H1 (cell line): ENCODE measurements at regions not wholly inside any gene's neighbourhood (a gene's known extent, or its start where the extent isn't known, plus 50 kb on each side); places are given as distances from the start of the nearest gene placed in this dataset.

Experiments
- CTCF ChIA-PET: fragments of 300-600 bp; sonication (Branson Sonifier 250); formaldehyde crosslinking; loops from one replicate; lab custom pipeline; 2021; ENCODE audit not compliant: partially characterized antibody; lab: Charles Lee
- POLR2A ChIA-PET: fragments of 300-600 bp; sonication (Branson Sonifier 250); formaldehyde crosslinking; loops from one replicate; lab custom pipeline; 2021; ENCODE audit warnings: inconsistent platforms; ENCODE audit not compliant: partially characterized antibody; lab: Charles Lee
- DNase-seq, 2 experiments: peaks; one replicate each; pipeline versions ENCODE4 v3.0.0 to v3.0.0-alpha.2; 2010 to 2022; ENCODE audit warnings: low spot score in 2 of 2, low read depth in 1 of 2, mixed read lengths in 1 of 2
- FAIRE-seq: peaks from 2 replicates; lab custom pipeline; 2011; peaks lifted over from hg19 to GRCh38; lab: Jason Lieb, UNC
- H2AFZ ChIP-seq: 2 replicates; pipeline ENCODE4 v1.8.1; 2012; ENCODE audit warnings: low read length, inconsistent platforms
- H2AK5ac ChIP-seq: 2 replicates; pipeline ENCODE4 v1.6.1; 2013; ENCODE audit warnings: low read depth, low read length
- H2BK120ac ChIP-seq: replicated peaks from 2 replicates; pipeline ENCODE3; 2013; ENCODE audit warnings: low read depth, low read length, inconsistent platforms
- H2BK12ac ChIP-seq: 2 replicates; pipeline ENCODE4 v1.6.1; 2013; ENCODE audit warnings: low read depth, low read length
- H2BK15ac ChIP-seq: 2 replicates; pipeline ENCODE4 v1.6.1; 2013; ENCODE audit warnings: low read length
- H2BK20ac ChIP-seq: 2 replicates; pipeline ENCODE4 v1.6.1; 2013; ENCODE audit warnings: low read length
- H2BK5ac ChIP-seq: 2 replicates; pipeline ENCODE4 v1.6.1; 2013; ENCODE audit warnings: low read depth, low read length
- H3K14ac ChIP-seq: 2 replicates; pipeline ENCODE4 v1.6.1; 2013; ENCODE audit warnings: inconsistent platforms; ENCODE audit not compliant: insufficient read length
- H3K18ac ChIP-seq: 2 replicates; pipeline ENCODE4 v1.6.1; 2013; ENCODE audit warnings: low read length; ENCODE audit errors: extremely low read depth
- H3K23ac ChIP-seq: 2 replicates; pipeline ENCODE4 v1.6.1; 2013; ENCODE audit warnings: inconsistent platforms; ENCODE audit not compliant: insufficient read length
- H3K23me2 ChIP-seq: 2 replicates; pipeline ENCODE4 v1.6.1; 2013; ENCODE audit warnings: low read depth, low read length
- H3K27ac ChIP-seq: 2 replicates; pipeline ENCODE4 v1.6.1; 2011; ENCODE audit warnings: low read depth, low read length, inconsistent platforms
- H3K27me3 ChIP-seq, 4 experiments: replicated peaks in 1 of 4; 1 replicate in 1 of 4; 2 replicates in 3 of 4; pipeline versions ENCODE4 v1.6.1 to v1.8.1; 2011 to 2013; ENCODE audit warnings: low read length in 3 of 4, mild to moderate bottlenecking in 3 of 4, inconsistent platforms in 2 of 4, mixed read lengths in 2 of 4, moderate library complexity in 1 of 4; ENCODE audit not compliant: control insufficient read depth in 3 of 4, insufficient read depth in 3 of 4; ENCODE audit errors: extremely low read depth in 1 of 4
- H3K36me3 ChIP-seq, 4 experiments: 2 replicates each; pipeline versions ENCODE4 v1.6.1 to v1.8.1; 2011 to 2013; ENCODE audit warnings: mild to moderate bottlenecking in 4 of 4, low read length in 3 of 4, moderate library complexity in 2 of 4, control low read depth in 1 of 4, inconsistent platforms in 1 of 4; ENCODE audit not compliant: insufficient read depth in 4 of 4, control insufficient read depth in 2 of 4
- H3K4ac ChIP-seq: replicated peaks from 2 replicates; pipeline ENCODE3; 2013; ENCODE audit warnings: low read length, low read depth, mixed read lengths, inconsistent platforms; ENCODE audit not compliant: insufficient read length
- H3K4me1 ChIP-seq, 4 experiments: replicated peaks in 1 of 4; 1 replicate in 1 of 4; 2 replicates in 3 of 4; pipeline versions ENCODE4 v1.6.1 to v1.8.1; 2011 to 2013; ENCODE audit warnings: low read length in 3 of 4, inconsistent platforms in 2 of 4, mixed read lengths in 1 of 4; ENCODE audit not compliant: insufficient read depth in 4 of 4, control insufficient read depth in 3 of 4
- H3K4me2 ChIP-seq, 2 experiments: 2 replicates each; pipeline versions ENCODE4 v1.6.1 to v1.8.1; 2011 to 2013; ENCODE audit warnings: low read depth in 2 of 2, low read length in 2 of 2, control low read depth in 1 of 2, inconsistent platforms in 1 of 2, mild to moderate bottlenecking in 1 of 2; ENCODE audit not compliant: insufficient read depth in 1 of 2
- H3K4me3 ChIP-seq, 4 experiments: fragments of 200-600, 300-600 bp in 1 of 4; sonication (generic), shearing (Covaris generic), sonication (Bioruptor Twin) in 1 of 4; 2 replicates each; pipeline versions ENCODE4 v1.5.1 to v1.8.1; 2011 to 2016; ENCODE audit warnings: low read length in 4 of 4, low read depth in 3 of 4, control low read depth in 2 of 4, inconsistent platforms in 2 of 4, mild to moderate bottlenecking in 2 of 4, mixed read lengths in 1 of 4, moderate library complexity in 1 of 4; ENCODE audit not compliant: insufficient read depth in 2 of 4; ENCODE audit errors: extremely low read depth in 1 of 4
- H3K56ac ChIP-seq: replicated peaks from 2 replicates; pipeline ENCODE3; 2013; ENCODE audit warnings: low read depth, mild to moderate bottlenecking, mixed read lengths, low read length, inconsistent platforms; ENCODE audit not compliant: insufficient read length
- H3K79me1 ChIP-seq: 2 replicates; pipeline ENCODE4 v1.6.1; 2013; ENCODE audit warnings: low read depth, low read length, control low read depth
- H3K79me2 ChIP-seq, 2 experiments: 2 replicates each; pipeline versions ENCODE4 v1.6.1 to v1.8.1; 2012 to 2013; ENCODE audit warnings: low read length in 2 of 2, mild to moderate bottlenecking in 2 of 2, inconsistent platforms in 1 of 2; ENCODE audit not compliant: insufficient read depth in 2 of 2, control insufficient read depth in 1 of 2
- H3K9ac ChIP-seq, 4 experiments: replicated peaks in 1 of 4; 1 replicate in 1 of 4; 2 replicates in 3 of 4; pipeline versions ENCODE4 v1.6.1 to v1.8.1; 2011 to 2013; ENCODE audit warnings: low read depth in 3 of 4, low read length in 3 of 4, control low read depth in 2 of 4, mild to moderate bottlenecking in 2 of 4, moderate library complexity in 2 of 4, inconsistent platforms in 1 of 4; ENCODE audit errors: extremely low read depth in 1 of 4
- H3K9me3 ChIP-seq, 2 experiments: 2 replicates each; pipeline versions ENCODE4 v1.6.1 to v1.8.1; 2012 to 2013; ENCODE audit warnings: mild to moderate bottlenecking in 2 of 2, moderate library complexity in 2 of 2, control low read depth in 1 of 2, inconsistent platforms in 1 of 2, low read depth in 1 of 2, low read length in 1 of 2, mixed read lengths in 1 of 2; ENCODE audit not compliant: insufficient read depth in 2 of 2
- H4K20me1 ChIP-seq, 2 experiments: replicated peaks in 1 of 2; 2 replicates each; pipeline versions ENCODE3 to v1.8.1; 2011 to 2013; ENCODE audit warnings: inconsistent platforms in 2 of 2, low read length in 2 of 2, mild to moderate bottlenecking in 1 of 2; ENCODE audit not compliant: insufficient read depth in 2 of 2, control insufficient read depth in 1 of 2
- H4K5ac ChIP-seq: 2 replicates; pipeline ENCODE4 v1.6.1; 2013; ENCODE audit warnings: low read length, low read depth, mixed read lengths, inconsistent platforms; ENCODE audit not compliant: insufficient read length
- H4K8ac ChIP-seq: 2 replicates; pipeline ENCODE4 v1.8.0; 2013; ENCODE audit warnings: mild to moderate bottlenecking, moderate library complexity, low read length, inconsistent platforms; ENCODE audit not compliant: insufficient read depth; ENCODE audit errors: extremely low read depth
- H4K91ac ChIP-seq: replicated peaks from 2 replicates; pipeline ENCODE3; 2013; ENCODE audit warnings: low read length, mixed read lengths, inconsistent platforms; ENCODE audit not compliant: insufficient read length
- CEBPB ChIP-seq: IDR thresholded peaks from 2 replicates; pipeline ENCODE4 v1.6.1; 2012; ENCODE audit warnings: low read depth, low read length
- CHD1 ChIP-seq: IDR thresholded peaks from 2 replicates; pipeline ENCODE4 v1.6.1; 2012; ENCODE audit warnings: low read depth, low read length, improper control_type of control experiment
- CHD2 ChIP-seq: IDR thresholded peaks from 2 replicates; pipeline ENCODE4 v1.6.1; 2012; ENCODE audit warnings: low read length, improper control_type of control experiment
- CREB1 ChIP-seq: IDR thresholded peaks from 2 replicates; pipeline ENCODE4 v1.6.1; 2012; ENCODE audit warnings: inconsistent platforms
- CTCF ChIP-seq, 3 experiments: IDR thresholded peaks; 1 replicate in 2 of 3; 2 replicates in 1 of 3; pipeline versions ENCODE4 v1.5.1 to v1.6.1; 2011; ENCODE audit warnings: low read length in 3 of 3, mild to moderate bottlenecking in 3 of 3, inconsistent platforms in 2 of 3, low read depth in 1 of 3, moderate library complexity in 1 of 3; ENCODE audit not compliant: insufficient read depth in 1 of 3; ENCODE audit errors: control extremely low read depth in 1 of 3
- EP300 ChIP-seq, 2 experiments: IDR thresholded peaks; 1 replicate in 1 of 2; 2 replicates in 1 of 2; pipeline ENCODE4 v1.6.1; 2011 to 2012; ENCODE audit warnings: low read depth in 2 of 2, low read length in 2 of 2, mild to moderate bottlenecking in 2 of 2, borderline replicate concordance in 1 of 2, inconsistent platforms in 1 of 2, moderate library complexity in 1 of 2
- JUN ChIP-seq: IDR thresholded peaks from 2 replicates; pipeline ENCODE4 v1.6.1; 2011; ENCODE audit warnings: low read depth, mild to moderate bottlenecking, improper control_type of control experiment, low read length
- KDM1A ChIP-seq: fragments of 200-600, 300-600 bp; sonication (generic); IDR thresholded peaks from 2 replicates; pipeline ENCODE4 v1.7.1; 2016; ENCODE audit warnings: mild to moderate bottlenecking, low read length, borderline replicate concordance
- RXRA ChIP-seq: IDR thresholded peaks from 2 replicates; pipeline ENCODE4 v1.6.1; 2011; ENCODE audit warnings: low read depth, mild to moderate bottlenecking, low read length, moderate library complexity; ENCODE audit not compliant: insufficient read depth
- SIRT6 ChIP-seq: IDR thresholded peaks from one replicate; pipeline ENCODE4 v1.7.1; 2012; ENCODE audit warnings: low read length, inconsistent platforms
- SIX5 ChIP-seq: IDR thresholded peaks from 2 replicates; pipeline ENCODE4 v1.6.1; 2011; ENCODE audit warnings: mild to moderate bottlenecking, low read depth, low read length
- YY1 ChIP-seq: IDR thresholded peaks from 2 replicates; pipeline ENCODE4 v1.6.1; 2011; ENCODE audit warnings: low read depth, mild to moderate bottlenecking, low read length
- ZNF274 ChIP-seq: IDR thresholded peaks from 2 replicates; pipeline ENCODE4 v1.7.0; 2012; ENCODE audit warnings: low read length, borderline replicate concordance; ENCODE audit errors: extremely low read depth
- WGBS, 2 experiments: shearing (Covaris generic) in 1 of 2; methylation state at CpG; one replicate each; pipeline versions ENCODE4 v1.1.6 to v1.1.7; 2013 to 2015; ENCODE audit warnings: low lambda C conversion rate in 2 of 2, mixed read lengths in 2 of 2, inconsistent platforms in 1 of 2, low coverage in 1 of 2, missing lambda C conversion rate in 1 of 2; ENCODE audit not compliant: insufficient replicate concordance in 2 of 2, insufficient coverage in 1 of 2, insufficient read length in 1 of 2; ENCODE audit errors: extremely low coverage in 1 of 2, missing lambda C conversion rate in 1 of 2; 5-methylcytosine and 5-hydroxymethylcytosine counted together

GRCh38 chr13:19056984-19057490 is 124.6 kb downstream of the TUBA3C start:
- no peak overlapping the region for H3K4me2 ChIP-seq
- no peak overlapping the region for H2BK15ac ChIP-seq
- POLR2A ChIA-PET: no interaction called here
- no peak overlapping the region for H2BK5ac ChIP-seq
- peaks cover 90 to 96% of the 10 kb centered on the region in 2 experiments for H3K9me3 ChIP-seq
- H3K23me2 ChIP-seq: no peaks in the 10 kb centered on the region
- H2AFZ ChIP-seq: no peak overlapping the region
- H3K14ac ChIP-seq: no peak overlapping the region
- no peaks in the 10 kb centered on the region for H3K27me3 ChIP-seq
- H3K56ac ChIP-seq: no peak overlapping the region
- H4K5ac ChIP-seq: no peak overlapping the region
- H4K91ac ChIP-seq: no peak overlapping the region
- no peak overlapping the region for H3K27ac ChIP-seq
- H3K79me2 ChIP-seq: no peaks in the 10 kb centered on the region
- H3K4me1 ChIP-seq: no peaks in the 10 kb centered on the region
- no peak overlapping the region for H3K4me3 ChIP-seq
- no peaks in the 10 kb centered on the region for H3K36me3 ChIP-seq
- WGBS, 2 experiments: 81% methylated on average over 11 of the region's 12 CpGs; no CpG with 5 or more reads in 1 of the 2 experiments
- CTCF ChIA-PET: no interaction called here
- no peaks in the 10 kb centered on the region for H4K20me1 ChIP-seq
- no peak overlapping the region for H3K23ac ChIP-seq
- H3K4ac ChIP-seq: no peak overlapping the region
- H2BK120ac ChIP-seq: no peak overlapping the region
- no peak overlapping the region for H4K8ac ChIP-seq
- H2AK5ac ChIP-seq: no peak overlapping the region
- FAIRE-seq (no peak), DNase-seq (no peak)
- no peaks in the 10 kb centered on the region for H3K79me1 ChIP-seq
- H2BK12ac ChIP-seq: no peak overlapping the region
- H2BK20ac ChIP-seq: no peak overlapping the region
- H3K18ac ChIP-seq: no peak overlapping the region
- H3K9ac ChIP-seq: no peak overlapping the region
- TF ChIP-seq JUN (no peak), YY1 (no peak), CHD2 (no peak), SIX5 (no peak), RXRA (no peak), CHD1 (no peak), ZNF274 (no peak), SIRT6 (no peak), KDM1A (no peak), CTCF (IDR thresholded peaks at IDR 0.05; ENCODE audit: control extremely low read depth in 1 of 3, insufficient read depth in 1 of 3, low read depth in 1 of 3, low read length in 3 of 3) (no peak), EP300 (IDR thresholded peaks at IDR 0.05; ENCODE audit: borderline replicate concordance in 1 of 2, low read depth in 2 of 2, low read length in 2 of 2) (no peak), CEBPB (no peak), CREB1 (no peak)
